Kidney (tissue), 13 donors: ENCODE measurements at regions not wholly inside any gene's neighbourhood (a gene's known extent, or its start where the extent isn't known, plus 50 kb on each side); places are given as distances from the start of the nearest gene placed in this dataset.

Experiments
- DNase-seq, 5 donors: peaks; one replicate each; pipeline ENCODE4 v3.0.0-alpha.2; 2013 to 2020
- FAIRE-seq: peaks from 2 replicates; lab custom pipeline; 2012; peaks lifted over from hg19 to GRCh38; lab: Jason Lieb, UNC
- H3K27ac ChIP-seq, 2 donors: one replicate each; pipeline ENCODE4 v1.7.0; 2013; ENCODE audit warnings: low read depth in 2 of 2, low read length in 2 of 2, inconsistent platforms in 1 of 2
- H3K27me3 ChIP-seq: one replicate; pipeline ENCODE4 v1.7.1; 2013; ENCODE audit warnings: low read length, inconsistent platforms; ENCODE audit not compliant: control insufficient read depth, insufficient read depth
- H3K36me3 ChIP-seq, 3 donors: one replicate each; pipeline versions ENCODE4 v1.7.0 to v1.7.1; 2013; ENCODE audit warnings: low read length in 3 of 3, control low read depth in 1 of 3, inconsistent platforms in 1 of 3; ENCODE audit not compliant: insufficient read depth in 3 of 3, control insufficient read depth in 2 of 3
- H3K4me1 ChIP-seq, 3 donors: one replicate each; pipeline versions ENCODE4 v1.7.0 to v1.7.1; 2013; ENCODE audit warnings: low read length in 3 of 3, inconsistent platforms in 1 of 3, low read depth in 1 of 3; ENCODE audit not compliant: control insufficient read depth in 2 of 3, insufficient read depth in 2 of 3
- H3K4me3 ChIP-seq, 3 donors: one replicate each; pipeline versions ENCODE4 v1.7.0 to v1.8.1; 2013; ENCODE audit warnings: low read length in 3 of 3, control low read depth in 1 of 3, inconsistent platforms in 1 of 3
- H3K9ac ChIP-seq, 3 donors: one replicate each; pipeline versions ENCODE4 v1.7.0 to v1.7.1; 2013; ENCODE audit warnings: low read length in 3 of 3, control low read depth in 1 of 3, inconsistent platforms in 1 of 3
- H3K9me3 ChIP-seq, 3 donors: one replicate each; pipeline versions ENCODE4 v1.7.0 to v1.7.1; 2013; ENCODE audit warnings: low read length in 3 of 3, control low read depth in 1 of 3, inconsistent platforms in 1 of 3; ENCODE audit not compliant: control insufficient read depth in 2 of 3, insufficient read depth in 1 of 3
- CTCF ChIP-seq: IDR thresholded peaks from 3 replicates; pipeline ENCODE4 v1.5.1; 2012; ENCODE audit warnings: mild to moderate bottlenecking, moderate library complexity, borderline replicate concordance; ENCODE audit not compliant: insufficient read depth; ENCODE audit errors: extremely low read depth
- intact Hi-C: fragments of 100-400 bp; cut with DNase I; formaldehyde crosslinking; loops from one replicate; pipeline ENCODE4 v1.11.1; 2022
- donor health status: control.
- donor health status: control.
- donor health status: control.
- donor health status: control.
- donor health status: control.
- donor health status: DM: yes; HTN: yes; CAD: no.
- donor health status: Normal renal cell carcinoma (clear cell type).

GRCh38 chr5:120779674-120780073, 315.6 kb downstream of the PRR16 start:
- no peak overlapping the region for H3K27ac ChIP-seq
- FAIRE-seq: no peak
- intact Hi-C loops: no loop called here
- no peak overlapping the region for H3K9ac ChIP-seq
- no peak for TF ChIP-seq CTCF
- H3K4me1 ChIP-seq: no peaks in the 10 kb centered on the region
- H3K9me3 ChIP-seq: no peaks in the 10 kb centered on the region
- no peaks in the 10 kb centered on the region for H3K36me3 ChIP-seq
- H3K4me3 ChIP-seq: no peak overlapping the region
- H3K27me3 ChIP-seq: no peaks in the 10 kb centered on the region
- DNase-seq: no peak

GRCh38 chr5:120788481-120788880, 324.4 kb downstream of the PRR16 start:
- no peak overlapping the region for H3K9ac ChIP-seq
- H3K27me3 ChIP-seq: no peaks in the 10 kb centered on the region
- intact Hi-C loops: no loop called here
- H3K4me3 ChIP-seq: no peak overlapping the region
- H3K27ac ChIP-seq: no peak overlapping the region
- no peaks in the 10 kb centered on the region for H3K36me3 ChIP-seq
- H3K9me3 ChIP-seq: no peaks in the 10 kb centered on the region
- FAIRE-seq: no peak
- DNase-seq: no peak
- TF ChIP-seq CTCF: no peak
- H3K4me1 ChIP-seq: no peaks in the 10 kb centered on the region

GRCh38 chr5:120789918-120790317, 325.8 kb downstream of the PRR16 start:
- intact Hi-C loops: no loop called here
- TF ChIP-seq CTCF: no peak
- Histone ChIP-seq H3K9ac (no peak overlapping the region), H3K27ac (no peak overlapping the region), H3K27me3 (no peaks in the 10 kb centered on the region), H3K9me3 (no peaks in the 10 kb centered on the region), H3K4me1 (no peaks in the 10 kb centered on the region), H3K4me3 (no peak overlapping the region), H3K36me3 (no peaks in the 10 kb centered on the region)
- peak in 1 of 5 donors; percentile 1 for DNase-seq
- FAIRE-seq: no peak

- Histone ChIP-seq H3K27ac (no peak overlapping the region), H3K9me3 (no peaks in the 10 kb centered on the region), H3K4me1 (no peaks in the 10 kb centered on the region), H3K27me3 (no peaks in the 10 kb centered on the region), H3K9ac (no peak overlapping the region), H3K4me3 (no peak overlapping the region), H3K36me3 (no peaks in the 10 kb centered on the region)
- DNase-seq: no peak
- TF ChIP-seq CTCF: no peak
- intact Hi-C loops: no loop called here
- no peak for FAIRE-seq
These were observed 326.2 kb downstream of the PRR16 start for GRCh38 chr5:120790339-120790738.
